HUES64 (cell line): ENCODE measurements at regions not wholly inside any gene's neighbourhood (a gene's known extent, or its start where the extent isn't known, plus 50 kb on each side); places are given as distances from the start of the nearest gene placed in this dataset.

Source experiments
- H3K27ac ChIP-seq: 2 replicates; pipeline ENCODE4 v1.7.0; 2013; ENCODE audit warnings: low read depth, low read length, inconsistent platforms
- H3K27me3 ChIP-seq: 2 replicates; pipeline ENCODE4 v1.6.1; 2013; ENCODE audit warnings: mild to moderate bottlenecking, low read length; ENCODE audit not compliant: insufficient read depth
- H3K36me3 ChIP-seq: 2 replicates; pipeline ENCODE4 v1.6.1; 2013; ENCODE audit warnings: mild to moderate bottlenecking, low read length; ENCODE audit not compliant: insufficient read depth
- H3K4me1 ChIP-seq: 2 replicates; pipeline ENCODE4 v1.6.1; 2013; ENCODE audit warnings: mild to moderate bottlenecking, low read length, moderate library complexity; ENCODE audit not compliant: insufficient read depth
- H3K4me3 ChIP-seq: 2 replicates; pipeline ENCODE4 v1.5.1; 2013; ENCODE audit warnings: mild to moderate bottlenecking, low read length, moderate library complexity
- H3K9ac ChIP-seq: 2 replicates; pipeline ENCODE4 v1.6.1; 2013; ENCODE audit warnings: mild to moderate bottlenecking, low read depth, low read length
- H3K9me3 ChIP-seq: 2 replicates; pipeline ENCODE4 v1.6.1; 2013; ENCODE audit warnings: low read depth, low read length; ENCODE audit not compliant: insufficient read depth
- WGBS: fragments of 150-250, 120-280 bp; methylation state at CpG from one replicate; pipeline ENCODE4 v1.1.7; 2013; ENCODE audit warnings: missing lambda C conversion rate; 5-methylcytosine and 5-hydroxymethylcytosine counted together

DNA sequence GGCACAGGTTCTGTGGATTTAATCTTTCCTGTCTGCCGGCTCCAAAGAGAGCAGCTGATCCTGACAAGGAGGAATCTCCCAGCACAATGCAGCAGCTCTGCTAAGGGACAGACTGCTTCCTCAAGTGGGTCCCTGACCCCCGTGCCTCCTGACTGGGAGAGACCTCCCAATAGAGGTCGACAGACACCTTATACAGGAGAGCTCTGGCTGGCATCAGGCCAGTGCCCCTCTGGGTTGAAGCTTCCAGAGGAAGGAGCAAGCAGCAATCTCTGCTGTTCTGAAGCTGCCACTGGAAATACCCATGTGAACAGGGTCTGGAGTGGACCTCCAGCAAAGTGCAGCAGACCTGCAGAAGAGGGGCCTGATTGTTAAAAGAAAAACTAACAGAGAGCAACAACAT lies 630.2 kb upstream of the FTMT start:
- Histone ChIP-seq H3K9ac (no peak overlapping the region), H3K4me1 (no peaks in the 10 kb centered on the region), H3K36me3 (no peaks in the 10 kb centered on the region), H3K4me3 (no peak overlapping the region), H3K27ac (no peak overlapping the region), H3K27me3 (no peaks in the 10 kb centered on the region), H3K9me3 (no peaks in the 10 kb centered on the region)
- WGBS, result 92% methylated on average over 3 of the region's 3 CpGs

DNA sequence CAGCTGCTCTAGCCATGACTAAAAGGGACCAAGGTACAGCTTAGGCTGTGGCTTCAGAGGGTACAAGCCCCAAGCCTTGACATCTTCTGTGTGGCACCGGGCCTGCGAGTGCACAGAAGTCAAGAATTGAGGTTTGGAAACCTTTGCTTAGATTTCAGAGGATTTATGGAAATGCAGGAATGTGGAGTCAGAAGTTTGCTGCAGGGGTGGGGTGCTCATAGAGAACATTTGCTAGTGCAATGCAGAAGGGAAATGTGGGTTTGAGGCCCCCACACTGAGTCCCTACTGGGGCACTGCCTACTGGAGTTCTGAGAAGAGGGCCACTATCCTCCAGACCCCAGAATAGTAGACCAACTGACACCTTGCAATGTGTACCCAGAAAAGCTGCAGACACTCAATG lies 624.9 kb upstream of the FTMT start:
- WGBS, result 47% methylated on average over 2 of the region's 2 CpGs
- H3K4me3 ChIP-seq, result no peak overlapping the region
- H3K27me3 ChIP-seq, result no peaks in the 10 kb centered on the region
- H3K9me3 ChIP-seq, result peaks cover 15% of the 10 kb centered on the region
- no peaks in the 10 kb centered on the region for H3K4me1 ChIP-seq
- H3K27ac ChIP-seq, result no peak overlapping the region
- no peaks in the 10 kb centered on the region for H3K36me3 ChIP-seq
- H3K9ac ChIP-seq, result no peak overlapping the region

DNA sequence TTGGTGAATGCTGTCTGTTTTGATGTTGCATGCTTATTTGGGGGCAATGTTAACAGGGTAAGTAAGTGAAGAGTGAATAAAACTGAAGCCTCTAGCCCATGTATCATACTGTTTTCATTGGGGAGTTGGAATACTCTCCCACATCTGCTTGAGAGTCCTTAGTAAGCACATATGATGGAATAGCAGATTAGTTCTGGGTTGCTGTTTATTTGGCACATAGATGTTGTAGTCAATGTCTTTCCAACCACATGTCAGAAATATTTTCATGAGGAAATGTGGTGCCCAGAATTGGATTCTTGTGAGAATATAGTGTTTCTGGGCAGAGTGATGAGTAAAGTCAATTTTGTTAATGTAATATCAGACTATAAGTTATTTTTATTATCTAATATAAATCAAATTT lies 611.7 kb upstream of the FTMT start:
- Histone ChIP-seq H3K9ac (no peak overlapping the region), H3K9me3 (no peaks in the 10 kb centered on the region), H3K4me3 (no peak overlapping the region), H3K27ac (no peak overlapping the region), H3K36me3 (no peaks in the 10 kb centered on the region), H3K4me1 (no peaks in the 10 kb centered on the region), H3K27me3 (no peaks in the 10 kb centered on the region)

DNA sequence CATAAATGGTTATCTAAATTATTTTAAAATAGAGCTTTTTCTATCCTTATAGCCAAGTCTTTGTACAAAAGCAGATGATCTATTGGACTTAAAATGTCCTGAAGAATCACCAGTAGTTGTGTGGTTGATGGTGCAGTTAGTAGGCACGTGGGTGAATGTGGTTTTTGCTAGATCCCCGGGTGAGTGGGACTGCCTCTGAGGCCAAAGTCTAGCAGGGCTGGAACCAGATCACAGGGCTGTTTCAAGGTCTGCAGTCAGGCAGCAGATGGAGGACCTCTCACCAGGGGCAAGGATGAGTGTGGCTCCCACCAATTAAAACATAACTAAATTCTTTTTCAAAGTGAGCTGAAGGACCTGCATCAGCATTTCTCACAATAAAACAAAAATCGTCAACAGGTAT lies 604.7 kb upstream of the FTMT start:
- Histone ChIP-seq H3K4me1 (no peaks in the 10 kb centered on the region), H3K27me3 (no peaks in the 10 kb centered on the region), H3K4me3 (no peak overlapping the region), H3K9me3 (no peaks in the 10 kb centered on the region), H3K9ac (no peak overlapping the region), H3K36me3 (no peaks in the 10 kb centered on the region), H3K27ac (no peak overlapping the region)
- WGBS, result 76% methylated on average over 3 of the region's 3 CpGs

DNA sequence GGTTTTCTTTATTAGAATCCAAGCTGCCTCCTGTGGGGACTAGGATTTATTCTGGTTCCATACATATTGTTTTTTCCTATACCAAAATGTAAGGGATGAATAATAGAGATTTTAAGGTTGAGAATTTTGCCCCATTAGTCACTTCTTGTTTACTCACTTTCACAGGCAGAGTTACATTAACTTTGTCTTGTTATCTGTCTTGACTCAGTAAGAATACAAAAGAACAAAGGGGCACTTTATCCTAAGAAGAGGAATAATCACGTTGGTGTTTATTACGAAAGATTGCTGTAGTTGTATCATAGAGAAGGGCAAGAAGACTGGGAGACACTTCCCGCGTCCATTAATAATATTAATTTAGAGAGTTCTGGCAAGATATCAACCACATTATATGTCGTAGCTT lies 599.7 kb upstream of the FTMT start:
- H3K9me3 ChIP-seq, result no peaks in the 10 kb centered on the region
- H3K9ac ChIP-seq, result no peak overlapping the region
- H3K4me1 ChIP-seq, result no peaks in the 10 kb centered on the region
- no peaks in the 10 kb centered on the region for H3K36me3 ChIP-seq
- H3K4me3 ChIP-seq, result no peak overlapping the region
- H3K27me3 ChIP-seq, result no peaks in the 10 kb centered on the region
- no peak overlapping the region for H3K27ac ChIP-seq
- WGBS, result 77% methylated on average over 2 of the region's 5 CpGs

DNA sequence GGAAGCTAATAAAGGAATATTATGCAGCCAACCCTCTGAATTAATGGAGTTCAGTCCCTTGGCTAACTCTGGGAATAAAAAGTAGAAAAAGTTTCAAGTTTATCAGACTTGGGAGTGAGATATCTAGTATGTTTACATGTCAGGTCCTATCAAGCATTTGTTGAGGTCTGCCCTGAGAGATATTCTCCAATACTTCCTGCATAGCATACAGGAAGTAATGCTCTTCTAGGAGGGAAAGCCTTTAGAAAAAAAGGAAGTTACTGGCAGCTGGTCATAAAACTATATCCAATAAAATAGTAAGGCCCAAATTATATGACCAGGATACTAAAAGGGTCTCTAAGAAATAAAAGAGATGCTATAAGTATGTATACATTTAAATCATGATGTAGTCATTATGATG lies 594.1 kb upstream of the FTMT start:
- Histone ChIP-seq H3K36me3 (no peaks in the 10 kb centered on the region), H3K9me3 (no peaks in the 10 kb centered on the region), H3K27ac (no peak overlapping the region), H3K4me3 (no peak overlapping the region), H3K9ac (no peak overlapping the region), H3K4me1 (no peaks in the 10 kb centered on the region), H3K27me3 (no peaks in the 10 kb centered on the region)

DNA sequence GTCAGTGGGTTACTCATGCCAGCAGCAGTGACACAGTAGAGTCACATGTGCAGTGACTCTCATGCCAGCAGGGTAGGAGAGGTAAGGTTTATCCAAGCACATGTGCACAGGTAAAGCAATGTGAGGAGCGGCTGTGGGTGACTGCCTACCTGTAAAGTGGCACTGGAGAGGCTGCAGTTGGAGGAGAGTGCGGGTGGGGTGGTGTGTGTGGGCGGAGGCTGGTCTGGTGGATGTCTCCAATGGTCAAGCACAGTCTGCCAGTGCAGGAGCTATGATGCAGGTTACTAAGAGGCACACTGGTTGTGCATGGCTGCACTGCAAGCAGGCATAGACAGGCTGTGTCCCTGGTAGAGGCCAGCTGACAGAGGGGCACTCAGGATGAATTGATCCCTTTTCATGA lies 588.2 kb upstream of the FTMT start:
- H3K27me3 ChIP-seq, result no peaks in the 10 kb centered on the region
- H3K27ac ChIP-seq, result no peak overlapping the region
- no peaks in the 10 kb centered on the region for H3K4me1 ChIP-seq
- 92% methylated on average over 3 of the region's 3 CpGs for WGBS
- H3K9me3 ChIP-seq, result no peaks in the 10 kb centered on the region
- H3K9ac ChIP-seq, result no peak overlapping the region
- no peak overlapping the region for H3K4me3 ChIP-seq
- H3K36me3 ChIP-seq, result no peaks in the 10 kb centered on the region

DNA sequence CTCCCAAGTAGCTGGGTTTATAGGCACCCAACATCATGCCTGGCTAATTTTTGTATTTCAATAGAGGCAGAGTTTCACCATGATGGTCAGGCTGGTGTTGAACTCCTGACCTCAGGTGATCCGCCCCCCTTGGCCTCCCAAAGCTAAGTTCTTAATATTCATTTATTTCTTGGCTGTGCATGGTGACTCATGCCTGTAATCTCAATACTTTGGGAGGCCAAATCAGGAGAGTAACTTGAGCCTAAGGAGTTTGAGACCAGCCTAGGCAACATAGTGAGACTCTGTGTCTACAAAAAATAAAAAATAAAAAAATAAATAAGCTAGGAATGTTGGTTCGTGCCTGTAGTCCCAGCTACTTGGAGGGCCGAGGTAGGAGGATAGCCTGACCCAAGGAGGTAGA lies 587.1 kb upstream of the FTMT start:
- Histone ChIP-seq H3K9me3 (no peaks in the 10 kb centered on the region), H3K36me3 (no peaks in the 10 kb centered on the region), H3K27ac (no peak overlapping the region), H3K27me3 (no peaks in the 10 kb centered on the region), H3K4me3 (no peak overlapping the region), H3K4me1 (no peaks in the 10 kb centered on the region), H3K9ac (no peak overlapping the region)
- 97% methylated on average over 3 of the region's 3 CpGs for WGBS

DNA sequence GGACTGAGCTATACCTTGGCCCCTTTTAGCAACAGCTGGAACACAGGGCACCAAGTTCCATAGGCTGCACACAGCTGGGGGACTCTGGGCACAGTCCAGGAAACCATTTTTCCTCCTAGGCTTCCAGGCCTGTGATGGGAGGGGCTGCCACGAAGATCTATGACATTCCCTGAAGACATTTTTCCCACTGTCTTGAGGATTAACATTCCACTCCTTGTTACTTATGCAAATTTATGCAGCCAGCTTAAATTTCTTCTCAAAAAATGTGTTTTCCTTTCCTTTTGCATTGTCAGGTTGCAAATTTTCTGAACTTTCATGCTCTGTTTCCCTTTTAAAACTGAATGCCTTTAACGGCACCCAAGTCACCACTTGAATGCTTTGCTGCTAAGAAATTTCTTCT lies 580.1 kb upstream of the FTMT start:
- no peak overlapping the region for H3K9ac ChIP-seq
- H3K4me3 ChIP-seq, result no peak overlapping the region
- H3K36me3 ChIP-seq, result no peaks in the 10 kb centered on the region
- WGBS, result 92% methylated on average over 2 of the region's 2 CpGs
- no peaks in the 10 kb centered on the region for H3K4me1 ChIP-seq
- no peaks in the 10 kb centered on the region for H3K27me3 ChIP-seq
- H3K9me3 ChIP-seq, result peaks cover 7% of the 10 kb centered on the region; the same call in 1 of the 2 replicates
- H3K27ac ChIP-seq, result no peak overlapping the region

DNA sequence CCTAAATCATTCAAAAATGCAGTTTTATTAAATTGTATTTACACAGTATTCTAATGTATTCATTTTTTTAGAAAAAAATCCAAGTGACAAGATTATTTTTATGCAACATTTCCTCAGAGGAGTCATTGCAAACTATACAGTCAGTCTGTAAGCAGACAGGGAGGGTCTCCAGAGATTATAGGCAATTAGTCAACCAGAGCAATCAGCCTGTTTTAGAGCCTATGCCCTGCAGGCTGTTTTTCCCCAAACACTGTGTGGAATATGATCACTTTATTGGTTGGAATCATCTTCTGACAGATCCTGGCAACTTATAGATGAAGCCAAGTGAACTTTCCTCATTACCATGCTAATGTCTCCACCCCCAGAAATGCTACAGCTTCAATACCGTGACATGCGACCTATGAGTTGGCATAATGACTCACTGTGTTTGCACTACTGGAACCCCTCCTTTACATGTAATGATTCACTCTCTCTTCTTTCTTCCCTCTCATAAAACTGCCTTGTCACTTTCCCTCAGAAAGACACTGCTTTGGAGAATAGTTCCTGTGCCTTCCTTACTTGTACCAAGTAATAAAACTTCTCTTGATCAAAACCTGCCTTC lies 577.7 kb upstream of the FTMT start:
- WGBS, result 83% methylated on average over 2 of the region's 2 CpGs
- Histone ChIP-seq H3K27me3 (no peaks in the 10 kb centered on the region), H3K4me3 (no peak overlapping the region), H3K9me3 (peaks cover 7% of the 10 kb centered on the region; the same call in 1 of the 2 replicates), H3K36me3 (no peaks in the 10 kb centered on the region), H3K4me1 (no peaks in the 10 kb centered on the region), H3K9ac (no peak overlapping the region; the same call in 1 of the 2 replicates), H3K27ac (no peak overlapping the region)

DNA sequence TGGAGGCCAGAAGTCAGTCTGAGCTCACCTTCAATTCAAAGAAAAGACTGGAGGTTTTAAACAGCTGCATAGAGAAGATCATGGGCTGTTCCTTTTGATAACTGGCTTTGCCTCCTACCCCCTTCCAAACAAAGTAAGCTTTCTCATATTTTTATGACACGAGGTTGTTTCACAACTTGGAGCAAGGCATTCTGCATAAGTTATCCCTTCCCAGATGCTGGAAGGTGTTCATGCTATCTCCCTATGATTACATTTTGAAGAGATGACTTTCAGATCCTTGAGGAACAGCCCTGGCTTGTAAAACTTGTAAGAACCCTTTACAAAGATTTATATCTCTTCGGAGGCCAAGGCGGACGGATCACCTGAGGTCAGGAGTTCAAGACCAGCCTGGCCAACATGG lies 571.9 kb upstream of the FTMT start:
- Histone ChIP-seq H3K27ac (no peak overlapping the region), H3K36me3 (no peaks in the 10 kb centered on the region), H3K9ac (no peak overlapping the region), H3K27me3 (no peaks in the 10 kb centered on the region), H3K4me3 (no peak overlapping the region), H3K4me1 (no peaks in the 10 kb centered on the region), H3K9me3 (peaks cover 5% of the 10 kb centered on the region; the same call in 1 of the 2 replicates)
- WGBS, result 93% methylated on average over 4 of the region's 4 CpGs

DNA sequence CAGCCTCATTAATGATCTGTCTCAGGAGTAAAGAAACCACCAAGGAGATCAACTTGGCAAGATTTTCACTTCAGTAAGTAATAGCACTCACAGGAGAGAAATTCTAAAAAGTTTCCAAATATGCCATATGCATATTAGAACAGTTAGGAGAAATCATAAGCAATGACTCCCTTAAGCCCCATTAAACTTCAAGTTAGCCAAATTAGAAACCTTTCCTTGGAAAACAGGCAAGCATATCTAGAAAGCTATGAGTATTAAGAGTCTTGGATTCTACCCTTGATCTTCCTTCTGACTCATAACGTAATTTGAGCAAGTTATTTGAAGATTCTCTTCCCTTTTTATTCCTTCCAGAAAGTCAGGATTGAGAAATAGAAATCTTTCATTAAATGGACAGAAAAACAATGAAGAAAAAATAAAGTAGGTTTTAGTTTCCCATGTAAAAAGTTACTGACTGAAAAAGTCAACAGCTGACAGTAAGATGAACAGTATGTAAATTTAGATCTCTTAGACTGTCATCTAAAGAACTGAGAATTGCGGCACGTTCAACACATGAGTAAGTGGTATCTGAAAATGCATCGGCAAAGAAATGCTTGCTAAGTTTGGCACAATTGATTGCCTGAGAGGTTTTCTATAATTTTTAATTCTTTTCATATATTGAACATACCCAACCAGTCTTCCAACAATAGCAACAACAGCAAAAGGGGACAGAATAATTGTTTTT lies 565.7 kb upstream of the FTMT start:
- Histone ChIP-seq H3K36me3 (no peaks in the 10 kb centered on the region), H3K4me3 (no peak overlapping the region), H3K4me1 (no peaks in the 10 kb centered on the region), H3K9ac (no peak overlapping the region), H3K9me3 (peaks cover 5% of the 10 kb centered on the region; the same call in 1 of the 2 replicates), H3K27me3 (no peaks in the 10 kb centered on the region), H3K27ac (no peak overlapping the region)
- WGBS, result 97% methylated on average over 4 of the region's 4 CpGs
